ENCODE measurements at regions not wholly inside any gene's neighbourhood (a gene's known extent, or its start where the extent isn't known, plus 50 kb on each side); places are given as distances from the start of the nearest gene placed in this dataset.

DNA sequence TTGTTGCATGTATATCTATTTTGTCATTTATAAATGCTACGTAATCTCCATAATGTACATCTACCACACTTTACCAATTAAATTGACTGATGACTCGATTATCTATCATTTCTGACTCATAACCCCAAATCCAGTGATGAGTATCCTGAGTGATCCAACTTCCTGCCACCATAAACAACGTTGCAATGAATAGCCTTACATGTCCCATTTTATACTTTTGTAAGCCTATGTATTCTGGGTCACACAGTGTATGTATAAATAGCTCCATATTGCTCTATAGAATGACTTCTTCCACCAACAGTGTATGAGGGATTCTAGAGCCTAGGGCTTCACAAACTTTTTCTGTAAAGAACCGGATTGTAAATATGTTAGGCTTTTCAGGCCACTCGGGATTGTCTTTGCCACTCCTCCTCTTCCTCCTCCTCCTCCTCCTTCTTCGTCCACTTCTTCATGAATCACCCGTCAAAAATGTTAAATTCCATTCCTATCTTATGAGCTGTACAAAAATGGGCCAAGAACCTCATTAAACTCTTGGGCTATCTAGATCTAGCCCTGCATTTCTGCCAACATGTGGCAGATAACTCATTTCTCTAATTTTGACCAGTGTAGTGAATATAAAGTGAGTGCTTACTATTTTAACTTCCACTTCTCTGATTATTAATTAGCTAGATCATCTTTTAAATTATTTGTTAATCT is 672.2 kb upstream of the AMOT start:
- TF ChIP-seq, protein P1, sequence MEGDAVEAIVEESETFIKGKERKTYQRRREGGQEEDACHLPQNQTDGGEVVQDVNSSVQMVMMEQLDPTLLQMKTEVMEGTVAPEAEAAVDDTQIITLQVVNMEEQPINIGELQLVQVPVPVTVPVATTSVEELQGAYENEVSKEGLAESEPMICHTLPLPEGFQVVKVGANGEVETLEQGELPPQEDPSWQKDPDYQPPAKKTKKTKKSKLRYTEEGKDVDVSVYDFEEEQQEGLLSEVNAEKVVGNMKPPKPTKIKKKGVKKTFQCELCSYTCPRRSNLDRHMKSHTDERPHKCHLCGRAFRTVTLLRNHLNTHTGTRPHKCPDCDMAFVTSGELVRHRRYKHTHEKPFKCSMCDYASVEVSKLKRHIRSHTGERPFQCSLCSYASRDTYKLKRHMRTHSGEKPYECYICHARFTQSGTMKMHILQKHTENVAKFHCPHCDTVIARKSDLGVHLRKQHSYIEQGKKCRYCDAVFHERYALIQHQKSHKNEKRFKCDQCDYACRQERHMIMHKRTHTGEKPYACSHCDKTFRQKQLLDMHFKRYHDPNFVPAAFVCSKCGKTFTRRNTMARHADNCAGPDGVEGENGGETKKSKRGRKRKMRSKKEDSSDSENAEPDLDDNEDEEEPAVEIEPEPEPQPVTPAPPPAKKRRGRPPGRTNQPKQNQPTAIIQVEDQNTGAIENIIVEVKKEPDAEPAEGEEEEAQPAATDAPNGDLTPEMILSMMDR (IDR thresholded peaks at IDR 0.05), result no peak
- no peak for TF ChIP-seq POLR2A (IDR thresholded peaks at IDR 0.05)

Measured in right lobe of liver (tissue), 4 donors.